ENCODE measurements at regions not wholly inside any gene's neighbourhood (a gene's known extent, or its start where the extent isn't known, plus 50 kb on each side); places are given as distances from the start of the nearest gene placed in this dataset.

DNA sequence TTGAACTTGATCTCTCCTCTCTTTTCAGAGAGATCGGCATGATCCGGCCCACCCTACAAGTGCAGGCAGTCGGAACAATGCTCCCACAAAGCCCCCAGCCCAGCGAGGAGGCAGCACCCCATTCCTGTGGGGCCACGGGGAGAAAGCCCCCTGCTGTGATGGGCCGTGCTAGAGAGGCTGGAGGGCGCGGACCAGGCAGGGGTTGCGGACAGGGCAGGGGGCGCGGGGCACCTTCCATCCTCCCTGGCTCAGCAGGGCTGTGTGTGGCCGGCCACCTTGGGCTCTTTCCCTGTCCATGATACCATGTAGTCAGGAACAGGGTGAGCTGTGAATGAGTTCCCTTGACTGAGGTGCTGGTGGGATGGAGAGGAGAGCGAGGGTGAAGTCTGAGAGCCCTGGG lies 379.8 kb downstream of the BRD1 start:
- DNase-seq: peak in 3 of 56 donors; percentile 21 to 34 (median 28)

DNA sequence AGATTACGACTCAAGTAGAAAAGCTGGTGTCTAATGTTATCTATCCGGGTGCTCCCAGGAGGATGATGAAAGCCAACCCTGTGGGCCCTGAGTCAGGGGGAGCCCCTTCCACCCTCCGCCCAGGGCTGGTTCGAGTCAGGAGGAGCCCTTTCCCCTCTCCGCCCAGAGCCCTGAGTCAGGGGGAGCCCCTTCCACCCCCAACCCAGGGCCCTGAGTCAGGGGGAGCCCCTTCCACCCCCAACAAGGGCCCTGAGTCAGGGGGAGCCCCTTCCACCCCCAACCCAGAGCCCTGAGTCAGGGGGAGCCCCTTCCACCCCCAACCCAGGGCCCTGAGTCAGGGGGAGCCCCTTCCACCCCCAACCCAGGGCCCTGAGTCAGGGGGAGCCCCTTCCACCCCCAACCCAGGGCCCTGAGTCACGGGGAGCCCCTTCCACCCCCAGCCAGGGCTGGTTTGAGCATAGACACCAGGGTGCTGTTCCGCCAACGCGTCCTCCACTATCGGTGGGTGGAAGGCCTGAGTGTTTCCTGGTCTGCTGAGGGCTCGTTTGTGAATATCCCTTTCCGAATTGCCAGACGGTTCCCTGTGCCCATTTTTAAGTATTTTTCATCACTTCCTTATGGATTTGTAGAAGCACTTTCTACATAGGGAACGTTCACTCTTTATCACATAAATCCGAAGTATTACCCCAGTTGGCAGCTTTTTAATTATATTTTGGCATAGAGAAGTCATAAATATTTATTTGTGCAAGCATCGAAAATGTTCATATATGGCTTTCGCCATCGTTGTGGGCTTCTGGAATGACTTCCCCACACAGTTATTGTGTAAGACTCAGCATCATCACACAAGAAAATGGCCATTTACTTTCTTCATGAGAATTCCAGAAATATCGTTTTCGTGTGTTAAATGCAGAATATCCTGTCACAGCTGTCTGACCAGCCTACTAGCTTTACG lies 380.6 kb downstream of the BRD1 start:
- DNase-seq: no peak

DNA sequence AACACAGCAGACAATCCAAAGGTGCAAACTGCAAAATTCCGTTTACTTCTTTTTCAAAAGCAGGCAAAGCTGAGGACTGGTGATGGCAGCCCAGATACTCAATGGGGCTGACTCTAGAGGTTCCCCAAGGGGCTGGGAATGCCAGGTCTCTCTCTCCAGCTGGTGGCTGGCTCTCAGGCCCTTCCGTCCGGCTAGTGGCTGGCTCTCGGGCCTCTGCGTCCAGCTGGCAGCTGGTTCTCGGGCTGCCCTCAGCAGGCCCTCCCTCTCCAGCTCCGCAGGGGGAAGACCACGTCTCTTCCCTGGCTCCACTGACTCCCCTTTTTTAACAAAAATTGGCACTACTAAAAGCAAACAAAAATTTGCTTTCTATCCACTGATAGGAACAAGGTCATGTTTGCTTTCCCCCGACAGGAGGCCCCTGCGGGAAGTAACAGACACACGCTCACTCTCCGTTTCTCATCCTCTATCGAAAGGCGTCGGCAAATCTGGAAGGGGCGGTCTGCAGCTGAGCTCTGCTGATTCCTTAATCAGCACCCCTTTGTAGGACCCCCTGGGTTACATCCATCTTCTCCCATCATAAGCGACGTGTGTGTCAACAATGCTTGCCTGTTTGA lies 381.4 kb downstream of the BRD1 start:
- no peak for DNase-seq

DNA sequence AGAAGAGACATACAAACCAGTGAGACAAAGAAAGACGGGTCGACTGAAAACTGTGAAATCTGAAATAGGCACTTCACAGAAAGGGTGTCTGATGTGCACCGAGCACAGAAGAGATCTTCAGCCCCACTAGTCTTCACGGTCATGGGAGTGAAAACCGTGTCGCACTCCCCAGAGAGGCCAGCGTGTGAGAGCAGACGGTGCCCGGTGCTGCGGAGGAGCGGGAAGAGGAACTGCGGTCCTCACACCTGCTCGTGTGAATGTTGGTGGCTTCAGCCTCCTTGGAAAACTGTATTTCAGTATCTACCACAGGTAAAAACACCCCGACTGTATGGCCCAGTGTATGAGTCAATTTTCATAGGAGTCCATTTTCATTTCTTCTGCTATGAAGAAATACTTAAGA lies 382.9 kb downstream of the BRD1 start:
- DNase-seq: no peak

DNA sequence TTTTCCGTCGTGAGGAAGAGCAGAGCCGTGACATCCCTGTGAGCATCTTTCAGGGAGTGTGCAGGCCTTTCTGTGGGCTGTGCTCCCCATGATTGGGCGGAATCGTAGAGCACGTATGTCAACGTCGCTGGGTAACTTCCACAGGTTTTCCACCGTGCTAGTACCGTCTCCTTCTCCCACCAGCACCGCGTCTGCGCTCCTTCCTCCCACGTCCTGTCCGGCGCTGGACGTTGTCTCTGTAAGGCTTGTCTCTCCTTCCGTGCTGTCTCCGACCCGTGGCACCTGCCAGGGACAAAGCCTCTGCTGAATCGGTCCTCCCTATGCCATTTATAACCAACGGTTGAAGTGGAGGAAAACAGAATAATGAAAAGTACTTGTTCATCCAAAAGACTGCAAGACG lies 386.7 kb downstream of the BRD1 start:
- no peak for DNase-seq

DNA sequence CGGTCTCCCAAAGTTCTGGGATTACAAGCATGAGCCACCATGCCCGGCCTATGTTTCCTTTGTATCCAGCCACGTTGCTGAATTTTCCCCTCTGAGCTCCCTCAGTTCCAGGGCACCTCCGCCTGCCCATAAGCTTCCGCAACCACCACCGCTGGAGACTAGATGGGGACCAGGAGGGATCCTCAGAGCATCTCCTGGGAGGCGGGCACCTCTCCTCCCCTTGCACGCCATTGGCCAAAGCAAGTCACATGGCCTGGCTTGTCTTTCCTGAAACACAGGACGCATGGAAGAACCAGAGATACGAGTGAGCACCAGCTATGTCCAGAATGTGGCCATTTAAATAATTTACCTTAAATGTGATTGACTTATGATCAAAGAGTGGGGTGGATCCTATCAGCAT lies 388.3 kb downstream of the BRD1 start:
- DNase-seq: no peak

DNA sequence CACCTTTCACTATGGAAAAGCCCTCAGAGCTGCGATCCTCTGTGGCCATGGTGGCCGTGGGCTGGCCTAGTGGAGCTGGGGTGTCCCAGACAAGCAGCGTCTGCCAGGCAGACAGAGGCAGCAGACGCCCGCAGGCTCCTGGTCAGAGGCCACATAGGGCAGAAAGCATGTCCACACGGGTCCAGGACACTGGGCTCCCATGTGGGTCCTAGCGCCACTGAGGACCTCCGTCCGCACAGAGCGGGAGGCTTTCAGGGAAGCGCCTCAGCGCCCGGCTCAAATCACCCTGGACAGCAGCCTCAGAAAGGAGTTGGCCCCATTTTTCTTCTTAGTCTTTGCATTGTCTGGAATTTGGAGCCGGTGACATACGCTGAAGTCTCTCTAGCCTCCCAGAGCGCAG lies 389.7 kb downstream of the BRD1 start:
- DNase-seq: no peak

DNA sequence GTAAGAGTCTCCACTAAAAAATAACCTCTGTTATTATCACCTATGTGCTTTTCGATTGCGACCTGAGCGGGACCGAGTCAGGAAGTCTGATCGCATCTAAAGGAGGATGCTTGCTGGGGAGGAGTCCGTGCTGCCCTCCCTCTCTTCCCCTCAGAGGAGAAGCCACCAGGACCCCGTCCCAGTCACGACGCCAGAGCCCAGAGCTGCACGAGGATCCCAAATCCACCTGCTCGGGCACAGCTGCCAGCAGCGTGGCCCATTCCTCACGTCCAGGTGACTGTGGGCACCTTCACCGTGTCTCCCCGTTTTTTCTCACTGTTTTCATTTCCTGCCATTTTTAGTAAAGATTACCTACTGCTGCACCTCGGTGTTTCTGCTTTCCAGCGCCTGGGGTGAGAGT lies 390.3 kb downstream of the BRD1 start:
- no peak for DNase-seq

DNA sequence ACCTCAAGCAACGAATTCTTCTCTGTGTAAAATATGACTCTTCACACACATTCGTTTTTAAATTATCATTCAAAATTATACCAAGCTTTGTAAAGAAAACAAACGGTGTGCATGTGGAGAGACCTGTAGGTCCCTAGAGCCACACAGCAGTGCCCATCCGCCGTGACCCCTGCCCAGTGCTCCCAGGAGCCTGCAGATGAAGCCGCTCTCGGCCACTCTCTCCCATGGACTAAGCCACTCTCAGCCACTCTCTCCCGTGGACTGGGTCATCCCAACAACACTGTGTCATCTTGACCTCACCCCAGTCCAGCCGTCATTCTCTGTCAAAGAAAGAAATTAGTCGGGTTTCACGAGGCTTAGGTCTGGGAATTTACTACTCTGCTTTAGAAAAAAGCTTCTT lies 391.6 kb downstream of the BRD1 start:
- DNase-seq: no peak

DNA sequence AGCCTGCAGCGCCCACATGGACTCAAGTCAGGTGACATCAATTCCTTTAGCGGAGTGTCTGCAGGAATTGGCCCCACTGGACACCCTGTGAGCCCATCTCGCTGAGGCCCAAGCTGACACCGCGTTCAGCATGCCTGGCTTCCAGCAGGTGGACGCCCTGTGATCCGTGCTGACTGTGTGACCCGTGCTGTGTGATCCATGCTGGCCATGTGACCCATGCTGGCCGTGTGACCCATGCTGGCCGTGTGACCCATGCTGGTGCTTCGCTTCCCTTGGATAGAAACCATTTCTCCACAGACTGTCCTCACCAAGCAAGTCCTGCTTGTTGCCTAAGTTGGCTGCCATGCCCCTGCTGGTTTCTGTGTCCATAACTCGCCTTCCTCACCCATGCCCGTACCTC lies 392.1 kb downstream of the BRD1 start:
- DNase-seq: no peak

DNA sequence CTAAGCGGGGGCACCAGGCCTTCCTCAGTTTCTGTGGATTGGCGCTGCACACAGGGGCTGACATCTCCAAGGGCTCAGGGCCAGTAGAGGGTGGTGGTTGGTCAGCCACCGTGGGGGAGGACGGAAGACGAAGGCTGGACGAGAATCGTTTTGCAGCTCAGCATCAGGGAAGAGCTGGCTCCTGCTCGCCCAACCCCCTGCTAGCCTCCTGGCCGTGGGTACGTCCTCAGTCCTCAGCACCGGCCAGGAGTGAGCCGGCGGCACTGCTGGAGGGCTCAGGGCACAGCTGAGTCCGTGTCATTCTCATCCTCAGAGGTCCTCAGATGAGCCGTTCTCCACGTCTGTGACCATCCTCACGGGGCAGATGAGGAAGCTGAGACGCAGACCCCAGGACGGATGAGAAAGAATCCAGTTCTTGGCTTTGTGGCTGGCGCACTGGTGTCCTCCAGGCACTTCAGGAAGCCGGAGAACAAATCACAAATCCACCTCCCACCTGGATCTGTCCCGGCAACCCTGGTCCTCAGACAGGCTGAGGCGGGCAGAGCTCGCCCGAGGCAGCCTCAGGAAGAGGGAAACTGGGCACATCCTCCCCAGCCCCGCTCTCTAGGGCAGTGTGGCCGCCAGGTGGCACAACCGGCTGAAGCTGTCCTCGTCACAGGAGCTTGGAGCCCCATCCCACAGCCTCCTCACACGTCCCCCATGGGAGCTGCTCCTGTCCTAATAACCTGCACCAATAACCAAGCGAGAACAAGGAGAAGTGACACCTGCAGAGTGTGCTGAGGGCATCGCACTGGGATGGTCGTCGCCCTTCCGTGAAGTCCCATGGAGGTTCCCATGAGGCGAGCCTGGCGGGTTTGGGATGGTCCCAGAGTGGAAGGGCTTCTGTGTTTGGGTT lies 393.7 kb downstream of the BRD1 start:
- no peak for DNase-seq

DNA sequence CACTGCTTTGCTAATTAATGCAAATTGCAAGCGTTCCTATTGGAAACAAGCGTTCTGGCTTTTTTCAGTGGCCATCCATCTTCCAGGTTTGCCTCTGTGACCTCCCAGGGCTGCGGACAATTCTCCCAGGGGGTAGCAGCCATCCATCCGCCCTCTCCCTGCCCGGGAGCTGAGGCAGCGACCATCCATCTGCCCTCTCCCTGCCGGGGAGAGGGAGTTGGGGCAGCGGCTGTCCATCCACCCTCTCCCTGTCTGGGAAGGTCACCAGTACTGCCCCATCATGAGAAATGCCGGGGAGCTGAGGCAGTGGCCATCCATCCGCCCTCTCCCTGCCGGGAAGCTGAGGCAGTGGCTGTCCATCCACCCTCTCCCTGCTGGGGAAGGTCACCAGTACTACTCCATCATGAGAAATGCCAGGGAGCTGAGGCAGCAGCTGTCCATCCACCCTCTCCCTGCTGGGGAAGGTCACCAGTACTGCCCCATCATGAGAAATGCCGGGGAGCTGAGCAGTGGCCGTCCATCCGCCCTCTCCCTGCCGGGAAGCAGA lies 394.7 kb downstream of the BRD1 start:
- DNase-seq: no peak

DNA sequence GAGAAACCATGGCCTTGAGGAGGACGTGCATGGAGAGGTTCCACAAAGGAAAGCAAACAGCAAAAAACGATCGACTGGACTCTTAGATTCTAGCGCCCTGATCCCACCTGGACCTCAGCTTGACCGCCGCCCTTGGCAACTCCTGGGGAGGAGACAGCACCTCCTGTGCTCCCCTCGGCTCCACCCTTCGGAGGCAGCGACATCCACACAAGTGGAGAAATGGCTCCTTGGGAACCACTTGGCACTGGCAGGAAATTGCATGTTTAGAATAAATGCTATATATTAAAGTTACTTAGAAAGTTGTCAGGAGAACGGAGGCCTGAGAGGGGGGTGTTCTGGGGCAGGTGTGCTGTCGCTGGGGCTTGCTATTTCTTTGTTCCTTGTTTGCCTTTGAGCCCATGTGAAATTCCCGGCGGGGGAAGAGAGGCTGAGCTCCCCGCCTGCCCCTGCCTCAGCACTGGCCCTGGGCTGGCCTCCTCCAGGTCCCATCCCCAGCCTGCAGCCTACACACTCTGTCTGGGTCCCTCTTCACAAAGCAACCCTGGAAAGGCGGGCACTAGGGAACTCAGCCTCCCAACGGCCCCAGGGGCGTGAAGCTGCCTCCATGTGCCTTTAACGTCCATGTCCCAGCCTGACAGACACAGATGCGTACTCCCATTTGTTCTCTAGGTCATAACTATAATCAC lies 395.3 kb downstream of the BRD1 start:
- no peak for DNase-seq

DNA sequence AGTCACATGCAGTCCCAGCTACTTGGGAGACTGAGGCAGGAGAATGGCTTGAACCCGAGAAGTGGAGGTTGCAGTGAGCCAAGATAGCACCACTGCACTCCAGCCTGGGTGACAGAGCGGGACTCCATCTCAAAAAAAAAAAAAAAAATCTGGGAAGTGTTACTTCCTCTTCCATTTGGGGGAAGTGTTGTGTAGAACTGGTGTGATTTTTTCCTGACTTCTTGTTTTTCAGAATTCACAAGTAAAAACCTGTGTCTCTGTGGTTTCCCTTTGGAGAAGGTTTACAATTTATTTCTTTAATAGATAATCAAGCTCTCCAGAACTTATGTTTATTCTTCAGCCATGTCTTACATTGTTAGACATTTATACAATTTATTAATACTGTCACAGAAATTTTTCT lies 396.1 kb downstream of the BRD1 start:
- no peak for DNase-seq

DNA sequence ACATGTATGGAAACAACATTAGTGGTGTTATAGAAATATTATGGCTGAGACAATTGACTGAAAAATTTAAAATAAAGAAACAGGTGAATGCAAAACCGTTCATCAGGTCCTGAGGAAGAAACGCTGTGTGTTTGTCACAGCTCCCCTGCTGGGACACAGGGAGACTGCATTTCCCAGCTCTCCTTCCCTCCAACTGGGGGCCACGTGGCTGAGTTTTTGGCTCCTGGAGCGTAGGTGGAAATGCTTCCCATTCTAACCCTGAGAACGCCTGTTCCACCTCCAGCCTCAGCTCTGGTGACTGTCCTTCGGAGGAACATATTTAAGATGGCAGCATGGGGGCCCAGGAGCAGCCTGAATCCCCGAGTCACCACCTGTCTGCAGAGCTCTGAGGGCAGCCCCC lies 398.6 kb downstream of the BRD1 start:
- DNase-seq: no peak

DNA sequence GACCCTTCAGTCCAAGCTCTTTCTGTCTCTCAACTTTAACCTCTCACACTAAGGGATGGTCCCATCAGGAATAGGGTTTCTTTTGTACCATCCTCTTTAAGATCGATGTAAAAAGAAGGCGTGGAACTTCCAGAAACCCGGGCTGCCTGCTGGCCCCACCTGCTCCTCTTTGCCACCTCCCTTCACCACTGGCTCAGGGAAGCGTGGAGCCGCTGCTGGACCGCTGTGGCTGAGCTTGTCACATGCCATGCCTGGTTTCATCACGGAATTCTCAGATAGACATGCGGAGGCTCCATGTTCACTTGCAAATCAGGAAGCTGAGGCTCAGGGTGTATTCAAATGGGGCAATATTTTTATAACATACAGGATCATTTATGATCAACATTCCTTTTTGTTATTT lies 399.7 kb downstream of the BRD1 start:
- no peak for DNase-seq

DNA sequence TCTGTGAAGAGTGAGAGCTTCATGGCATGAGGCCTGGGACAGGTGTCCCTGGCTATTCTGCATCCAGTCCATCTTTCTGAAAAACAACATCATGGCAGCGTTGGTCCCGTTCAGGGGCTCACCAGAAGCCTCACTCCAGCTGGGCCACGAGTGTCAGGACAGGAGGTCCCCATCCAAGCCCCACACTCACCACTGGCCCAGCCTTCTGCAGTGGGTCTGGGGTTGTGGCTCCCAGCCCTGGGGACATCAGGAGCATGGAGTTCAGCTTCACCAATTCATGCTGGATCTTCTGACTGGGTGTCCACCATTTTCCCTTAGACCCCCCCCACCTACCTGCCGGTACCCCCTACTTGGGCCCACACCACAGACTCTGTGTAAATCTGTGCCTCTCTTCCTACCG lies 400.3 kb downstream of the BRD1 start:
- no peak for DNase-seq

DNA sequence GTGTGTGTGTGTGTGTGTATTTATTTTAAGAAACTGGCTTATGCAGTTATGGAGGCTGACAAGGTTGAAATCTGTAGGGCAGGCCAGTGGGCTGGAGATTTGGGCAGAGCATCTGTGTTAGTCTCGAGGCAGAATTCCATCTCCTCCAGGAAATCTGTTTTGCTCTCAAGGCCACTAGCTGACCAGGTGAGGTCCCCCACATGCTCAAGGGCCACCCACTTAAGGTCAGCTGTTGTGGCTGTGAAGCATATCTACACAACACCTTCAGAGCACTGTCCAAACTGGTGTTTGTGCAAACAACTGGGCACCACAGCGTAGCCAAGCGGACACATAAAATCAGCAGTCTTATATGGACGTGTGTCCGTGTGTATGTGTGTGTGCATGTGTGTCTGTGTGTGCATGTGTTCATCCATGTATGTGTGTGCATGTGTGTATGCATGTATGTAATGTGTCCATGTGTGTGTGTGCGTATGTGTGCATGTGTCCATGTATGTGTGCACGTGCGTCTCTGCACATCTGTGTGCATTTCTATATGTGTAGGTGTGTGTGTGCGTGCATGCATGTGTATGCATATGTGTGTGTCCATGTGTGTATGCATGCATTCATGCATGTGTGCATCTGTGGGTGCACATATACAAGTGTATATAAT lies 400.9 kb downstream of the BRD1 start:
- DNase-seq: no peak

DNA sequence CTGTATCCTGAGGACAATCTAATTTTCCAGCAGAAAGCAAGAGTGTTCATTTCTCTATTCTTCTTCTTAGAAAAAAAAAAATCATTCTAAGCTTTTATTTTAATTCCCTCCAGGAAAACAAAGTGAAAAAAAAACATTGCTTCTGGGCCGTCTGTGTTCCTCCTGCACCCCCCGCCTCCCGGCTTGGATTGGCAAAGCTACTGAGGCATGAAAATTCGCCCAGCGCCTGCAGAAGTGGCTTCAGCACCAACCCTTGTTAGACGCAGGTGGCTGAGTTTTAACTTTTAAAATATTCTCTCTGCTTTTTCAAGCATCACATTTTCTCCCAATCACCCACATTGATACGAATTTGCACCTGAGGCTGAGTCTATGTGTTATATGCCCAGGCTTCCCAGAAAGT lies 401.6 kb downstream of the BRD1 start:
- peak in 1 of 56 donors; percentile 10 for DNase-seq

DNA sequence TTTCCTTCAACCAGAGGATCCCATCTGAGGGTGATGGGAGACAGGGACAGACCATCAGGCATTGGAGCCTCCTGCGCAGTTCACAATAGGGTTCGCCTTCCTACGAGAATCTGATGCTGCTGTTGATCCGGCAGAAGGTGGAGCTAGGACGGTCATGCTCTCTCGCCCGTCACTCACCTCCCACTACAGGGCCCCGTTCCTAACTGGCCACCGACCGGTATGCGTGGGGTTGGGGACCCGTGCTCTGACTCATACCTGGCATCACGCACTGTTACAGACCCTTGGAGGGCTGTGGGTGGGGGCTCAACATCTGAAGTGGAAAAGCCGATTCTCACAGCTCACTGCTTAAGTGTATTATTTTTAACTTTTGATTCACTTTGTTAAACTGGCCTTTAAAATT lies 402.3 kb downstream of the BRD1 start:
- DNase-seq: no peak

DNA sequence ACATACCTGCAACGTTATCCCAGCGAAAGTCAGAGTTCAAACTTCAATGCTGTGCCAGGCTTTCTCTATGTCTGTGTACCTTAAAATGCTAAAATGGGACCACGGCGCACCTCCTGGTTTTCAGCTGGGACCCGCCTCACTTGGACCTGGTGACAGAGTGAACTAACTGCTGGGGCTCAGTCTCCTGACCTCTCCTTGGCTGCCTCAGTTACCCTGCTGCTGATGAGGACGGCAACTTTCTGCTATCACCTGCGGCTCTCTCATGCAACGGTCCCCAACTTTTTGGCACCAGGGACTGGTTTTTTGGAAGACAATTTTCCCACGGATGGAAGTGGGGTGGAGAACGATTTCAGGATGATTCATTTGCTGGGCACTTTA lies 402.8 kb downstream of the BRD1 start:
- no peak for DNase-seq
